OCI-M2 (cell line): ENCODE measurements at regions not wholly inside any gene's neighbourhood (a gene's known extent, or its start where the extent isn't known, plus 50 kb on each side); places are given as distances from the start of the nearest gene placed in this dataset.

Experiments
- DNase-seq: peaks from one replicate; lab custom pipeline; 2025; ENCODE audit not compliant: unreplicated experiment; lab: John Stamatoyannopoulos, UW

DNA sequence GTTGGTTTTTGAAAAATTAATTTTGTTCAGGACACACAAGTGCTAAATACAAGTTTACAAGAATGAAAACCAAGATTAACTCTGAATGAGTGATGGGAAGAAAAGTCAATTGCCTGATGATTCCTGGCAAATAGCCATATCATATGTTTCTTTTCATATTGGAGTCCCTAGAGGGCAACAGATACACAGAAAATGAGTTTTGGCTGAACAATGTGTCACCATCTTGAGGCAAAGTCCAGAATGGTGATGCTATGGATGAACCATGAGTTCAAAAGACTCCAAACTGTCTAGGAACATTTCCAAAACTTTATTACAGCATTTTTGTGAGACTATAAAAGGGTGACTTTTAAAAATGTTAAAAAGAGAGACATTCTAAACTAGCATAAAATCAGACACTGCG, 382.9 kb downstream of the TMEM161B start:
- no peak for DNase-seq

DNA sequence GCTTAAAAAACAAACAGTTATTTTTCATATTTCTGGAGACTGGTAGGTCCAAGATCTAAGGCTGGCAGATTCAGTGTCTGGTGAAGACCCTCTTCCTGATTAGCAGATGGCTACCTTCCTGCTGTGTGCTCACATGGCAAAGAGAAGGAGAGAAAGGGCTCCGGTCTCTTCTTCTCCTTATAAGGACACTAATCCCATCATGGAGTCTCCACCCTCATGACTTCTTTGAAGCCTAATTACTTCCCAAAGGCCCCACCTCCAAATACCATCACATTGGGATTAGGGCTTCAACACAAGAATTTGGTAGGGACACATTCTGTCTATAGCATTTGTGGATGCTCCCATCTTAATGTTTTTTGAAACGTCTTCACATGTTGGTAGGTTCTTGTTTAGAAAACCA, 391.1 kb downstream of the TMEM161B start:
- no peak for DNase-seq

DNA sequence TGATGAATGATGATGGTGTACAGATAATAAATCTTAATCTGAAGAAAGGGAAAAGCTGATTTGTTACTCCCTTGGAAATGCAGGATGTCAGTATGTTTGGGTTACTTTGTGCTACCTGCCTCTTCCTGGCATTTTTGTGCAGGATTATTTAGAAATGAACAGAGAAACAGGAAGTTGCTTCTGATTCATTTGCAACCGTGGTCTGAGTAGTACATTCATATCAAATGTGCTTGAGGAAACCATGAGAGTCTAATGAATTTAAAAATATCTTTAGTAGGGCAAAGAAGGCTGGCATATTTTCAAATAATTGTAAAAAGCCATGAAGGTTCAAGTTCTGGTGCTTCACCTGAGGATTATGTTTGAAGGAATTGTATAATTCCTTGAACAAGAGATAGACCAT, 391.6 kb downstream of the TMEM161B start:
- DNase-seq: no peak

DNA sequence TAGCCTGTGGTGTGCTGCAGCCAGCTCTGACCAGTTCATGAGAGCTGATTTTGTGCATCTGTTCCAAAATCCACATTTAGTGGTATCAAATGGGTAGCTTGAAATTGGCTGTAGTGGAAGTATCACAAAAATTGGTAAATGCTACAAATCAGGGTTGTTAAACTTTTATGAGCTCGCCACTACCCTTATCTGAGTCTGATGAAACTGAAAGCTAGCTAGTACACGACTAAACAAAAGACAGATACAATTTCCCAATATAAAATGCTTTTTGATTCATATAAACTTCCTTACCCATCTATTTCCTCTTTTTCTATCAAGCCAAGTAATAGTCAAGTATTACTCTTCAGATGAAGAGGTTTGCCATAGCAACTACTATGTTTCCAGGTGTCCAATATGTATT, 392.0 kb downstream of the TMEM161B start:
- DNase-seq: no peak

DNA sequence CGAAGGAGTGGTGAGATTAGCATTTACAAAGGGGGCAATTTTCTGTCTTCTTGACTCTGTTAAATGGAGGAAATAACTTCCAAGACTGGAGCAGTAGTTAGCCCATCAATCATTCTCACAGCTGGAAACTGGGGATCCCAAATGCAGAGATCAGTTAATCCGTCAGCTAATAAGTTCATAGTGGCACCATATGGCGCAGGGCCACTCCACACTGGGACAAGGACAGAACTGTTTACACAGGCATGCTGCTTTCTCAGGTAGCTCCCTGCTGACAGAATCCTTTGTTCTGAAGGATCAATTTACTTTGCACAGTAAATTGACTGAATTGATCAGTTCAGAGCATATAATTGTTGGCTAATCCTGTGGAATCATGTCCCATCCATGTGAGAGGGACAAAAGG, 395.7 kb downstream of the TMEM161B start:
- DNase-seq: no peak

DNA sequence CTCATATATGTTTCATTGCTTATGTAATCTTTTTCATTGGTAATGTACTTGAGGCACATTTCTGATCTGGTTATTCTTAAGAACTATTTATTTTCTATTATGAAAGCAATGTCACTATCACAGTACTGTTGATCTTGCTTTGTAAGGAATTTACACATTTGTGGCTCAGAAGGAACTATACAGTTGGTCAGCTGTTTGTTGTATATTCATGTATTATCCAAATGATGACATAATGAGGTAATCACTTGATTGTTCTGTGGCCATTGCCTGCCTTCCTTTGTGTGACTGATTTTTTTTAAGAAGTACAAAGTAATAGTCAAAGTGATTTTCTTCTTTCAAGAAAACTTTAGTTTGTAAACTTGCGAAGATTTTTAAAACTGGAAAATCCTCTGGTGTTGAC, 399.9 kb downstream of the TMEM161B start:
- DNase-seq: no peak

DNA sequence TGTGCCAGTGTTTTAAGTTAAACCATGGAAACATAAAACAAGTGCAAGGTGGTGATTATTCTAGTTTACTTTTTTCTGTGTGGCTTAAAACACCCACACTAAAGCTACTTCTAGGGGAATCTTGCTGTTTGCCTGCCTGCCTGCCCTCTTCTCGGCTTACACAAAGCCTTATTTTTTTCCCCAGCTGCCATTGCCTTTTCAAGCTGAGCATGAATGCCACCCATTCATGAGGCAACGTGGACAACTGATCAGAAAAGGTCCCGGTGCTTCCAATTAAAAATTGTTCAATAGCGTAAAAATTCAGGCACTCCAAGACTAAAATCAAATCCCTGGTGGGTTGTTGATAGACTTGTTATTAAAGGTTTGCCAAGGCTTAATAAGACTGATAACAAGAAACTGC, 401.4 kb downstream of the TMEM161B start:
- DNase-seq: no peak

DNA sequence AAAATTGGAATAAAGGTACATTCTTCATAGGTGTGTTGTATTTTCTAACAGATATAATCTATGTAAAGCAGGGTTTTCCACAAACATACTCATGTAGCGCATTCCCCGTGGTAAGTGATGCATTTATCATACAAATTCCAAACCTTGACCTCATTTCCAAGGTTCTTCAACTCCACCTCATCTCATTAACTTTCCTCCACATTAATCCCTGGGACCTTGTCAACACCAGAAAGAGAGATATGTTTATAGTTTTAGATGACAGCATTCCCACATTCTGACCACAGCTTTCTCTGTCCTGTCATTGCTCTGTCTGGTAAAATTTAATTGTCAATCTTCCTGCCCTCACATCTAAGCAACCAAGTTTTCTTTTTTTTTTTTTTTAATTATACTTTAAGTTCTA, 415.1 kb downstream of the TMEM161B start:
- DNase-seq: no peak

DNA sequence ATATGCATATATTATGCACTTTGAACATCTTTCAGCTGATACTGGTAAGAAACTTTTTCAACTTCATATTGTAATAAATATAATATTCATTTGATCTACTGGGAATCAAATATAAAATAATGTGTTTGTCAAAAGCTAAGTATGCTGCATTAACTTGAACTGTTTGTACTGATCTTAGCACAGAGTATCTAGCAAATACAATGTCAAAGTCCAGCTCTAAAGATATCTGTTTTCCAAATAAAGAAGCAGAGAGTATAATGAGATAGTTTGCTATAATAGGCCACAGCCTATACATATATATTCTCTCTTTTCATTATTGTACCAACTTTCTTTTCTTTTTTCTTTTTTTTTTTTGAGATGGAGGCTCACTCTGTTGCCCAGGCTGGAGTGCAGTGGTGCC, 417.0 kb downstream of the TMEM161B start:
- DNase-seq: no peak

DNA sequence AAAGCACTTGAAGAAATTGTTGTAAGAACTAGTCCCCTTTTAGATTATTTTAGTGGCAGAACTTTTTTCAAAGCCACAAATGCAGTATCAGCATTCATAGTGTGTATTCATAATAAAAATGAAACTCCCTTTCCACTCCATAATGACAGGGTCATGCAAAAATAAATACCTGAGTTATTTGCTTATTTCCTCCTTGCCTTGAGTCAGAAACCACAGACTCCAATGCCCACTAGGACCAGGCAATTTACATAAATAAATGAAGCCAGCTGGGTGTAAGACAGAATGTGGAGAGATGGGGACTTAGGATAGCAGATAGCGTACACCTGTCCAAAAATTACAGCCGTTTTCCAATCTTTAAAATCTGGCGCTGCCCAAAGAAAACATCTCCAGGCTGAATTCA, 417.8 kb downstream of the TMEM161B start:
- DNase-seq: no peak

DNA sequence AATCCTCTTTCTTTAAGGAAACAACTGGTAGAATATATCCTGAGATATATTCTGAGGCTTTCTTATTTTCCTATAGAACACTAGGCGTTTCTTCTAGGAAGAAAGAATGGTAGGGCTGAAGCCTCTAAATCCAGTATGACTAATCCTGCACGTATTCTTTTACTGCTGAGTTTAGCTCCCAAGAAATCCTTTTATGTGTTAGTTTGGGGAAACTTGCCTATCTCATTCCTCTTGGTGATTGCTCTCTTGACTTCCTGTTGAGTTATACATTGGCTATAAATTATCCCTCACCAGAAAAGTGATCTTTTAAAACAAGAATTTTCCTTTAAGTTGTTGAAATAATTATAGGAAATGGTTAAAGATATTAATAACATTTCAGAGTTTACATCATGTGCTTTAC, 422.9 kb downstream of the TMEM161B start:
- DNase-seq: no peak

DNA sequence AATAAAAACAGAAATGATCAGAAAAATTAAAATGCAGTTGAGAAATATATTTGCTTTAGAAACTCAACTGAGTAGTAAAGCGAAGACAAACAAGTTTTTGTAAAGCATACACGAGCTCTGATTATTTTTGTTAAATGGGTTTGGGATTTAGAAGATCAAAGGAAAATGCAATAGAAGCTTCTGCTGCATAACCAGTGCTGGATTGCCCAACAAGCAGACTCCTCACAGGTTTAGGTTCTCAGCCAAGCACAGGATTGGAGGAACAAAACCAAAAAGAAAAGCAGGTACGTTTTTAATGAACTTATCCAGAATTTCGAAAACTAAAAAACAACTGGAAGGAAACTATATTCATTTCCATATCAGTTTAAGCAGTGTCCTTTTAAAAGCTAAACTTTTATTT, 423.8 kb downstream of the TMEM161B start:
- DNase-seq: no peak

DNA sequence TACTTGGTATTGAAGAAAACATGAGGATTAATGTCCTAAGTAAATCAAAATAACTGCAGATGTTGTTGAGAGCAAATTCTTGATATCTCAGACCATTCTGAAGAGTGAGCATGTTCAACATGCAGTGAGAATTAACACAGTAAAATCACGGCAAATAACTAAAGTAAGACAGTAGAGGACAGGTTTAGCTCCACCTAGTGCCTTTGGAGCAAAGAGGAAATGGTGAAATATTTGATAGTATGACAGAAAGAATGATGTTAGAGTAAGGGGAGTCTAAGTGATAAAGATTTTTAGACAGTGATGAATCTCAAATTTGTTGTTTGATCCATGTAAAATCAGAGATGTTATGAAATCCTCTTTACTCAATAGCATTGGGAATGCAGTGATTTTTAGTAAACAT, 424.2 kb downstream of the TMEM161B start:
- no peak for DNase-seq

DNA sequence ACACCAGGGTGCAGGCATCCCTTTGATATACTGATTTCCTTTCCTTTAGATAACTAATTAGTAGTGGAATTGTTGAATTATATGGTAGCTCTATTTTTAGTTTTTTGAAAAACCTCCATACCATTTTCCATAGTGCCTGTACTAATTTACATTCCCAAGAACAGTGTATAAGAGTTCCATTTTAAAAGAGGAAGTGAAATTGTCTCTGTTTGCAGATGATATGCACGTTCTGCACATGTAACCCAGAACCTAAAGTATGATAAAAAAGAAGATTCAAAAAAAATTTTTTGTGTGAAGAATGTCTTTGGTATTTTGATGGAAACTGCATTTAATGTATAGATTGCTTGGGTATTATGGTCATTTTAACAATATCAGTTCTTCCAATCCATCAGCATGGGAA, 424.0 kb upstream of the CCNH start:
- DNase-seq: no peak

DNA sequence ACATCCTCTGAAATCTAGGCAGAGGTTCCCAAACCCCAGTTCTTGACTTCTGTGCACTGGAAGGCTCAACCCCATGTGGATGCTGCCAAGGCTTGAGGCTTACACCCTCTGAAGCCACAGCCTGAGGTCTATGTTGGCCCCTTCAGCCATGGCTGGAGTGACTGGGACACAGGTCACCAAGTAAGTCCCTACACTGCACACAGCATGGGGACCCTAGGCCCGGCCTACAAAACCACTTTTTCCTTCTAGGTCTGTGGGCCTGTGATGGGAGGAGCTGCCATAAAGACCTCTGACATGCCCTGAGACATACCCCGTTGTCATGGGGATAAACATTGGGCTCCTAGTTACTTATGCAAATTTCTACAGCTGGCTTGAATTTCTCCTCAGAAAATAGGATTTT, 418.8 kb upstream of the CCNH start:
- DNase-seq: no peak

DNA sequence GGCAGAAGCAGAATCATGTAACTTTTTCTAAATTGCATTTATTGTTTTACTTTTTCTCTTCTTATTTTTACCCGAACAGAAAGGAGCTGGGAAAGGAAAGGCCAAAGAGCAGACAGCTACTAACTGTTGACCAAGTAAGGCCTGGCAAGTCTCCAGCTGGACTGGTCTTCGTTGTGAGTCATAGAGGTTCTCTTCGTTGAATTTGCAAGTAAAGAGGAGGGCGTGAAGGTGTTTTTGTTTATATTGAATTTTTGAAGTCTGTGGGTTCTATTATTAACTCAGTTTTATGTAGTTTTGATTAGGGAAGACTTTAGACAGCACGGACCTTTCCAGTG, 416.5 kb upstream of the CCNH start:
- DNase-seq: no peak

DNA sequence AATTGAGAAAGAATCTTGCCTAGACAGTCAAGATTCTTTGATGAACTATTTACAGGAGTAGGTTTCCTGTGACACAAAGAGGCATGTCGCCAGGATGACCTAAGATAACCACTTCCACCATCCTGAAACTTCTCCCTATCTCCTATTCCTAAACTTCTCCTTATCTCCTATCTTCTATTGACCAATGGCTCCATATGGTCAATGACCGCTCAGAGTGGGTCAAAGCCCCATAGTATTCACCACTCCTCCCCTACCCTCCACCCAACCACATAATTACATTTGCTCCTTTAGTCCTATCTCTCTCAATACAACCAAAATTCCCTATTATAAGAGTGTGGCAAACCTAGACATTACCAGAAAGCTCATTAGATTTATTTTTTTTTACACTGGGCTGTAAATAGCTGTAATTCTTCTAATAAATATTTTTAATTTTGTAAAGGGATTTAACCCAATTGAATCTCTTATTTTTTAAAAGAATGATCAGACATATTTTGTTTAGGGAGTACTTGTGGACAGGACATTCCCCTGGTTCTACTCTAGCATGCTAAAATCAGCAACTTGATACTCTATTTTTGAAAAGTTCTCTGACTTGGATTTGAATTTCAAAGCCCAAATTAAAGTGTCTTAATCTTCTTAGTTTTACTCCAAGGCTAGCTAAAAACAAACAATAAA, 416.0 kb upstream of the CCNH start:
- DNase-seq: no peak

DNA sequence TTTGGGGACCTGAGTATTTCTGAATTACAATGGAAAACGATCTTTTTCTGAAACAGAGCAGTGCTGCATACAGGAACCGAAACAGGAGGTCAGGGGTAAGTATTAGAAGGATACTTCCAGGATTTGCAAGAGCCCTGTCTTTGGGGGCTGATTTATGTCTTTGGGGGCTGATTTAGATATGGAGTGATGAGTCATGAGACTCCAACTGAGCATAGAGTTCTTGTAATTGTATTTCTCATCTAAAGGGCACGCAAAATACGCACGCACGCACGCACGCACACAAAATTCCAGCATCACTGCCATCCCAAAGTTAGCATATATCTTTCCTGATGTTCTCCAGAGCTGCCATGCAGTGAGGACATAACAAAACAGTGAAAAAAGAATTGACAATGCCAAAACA, 414.8 kb upstream of the CCNH start:
- no peak for DNase-seq

DNA sequence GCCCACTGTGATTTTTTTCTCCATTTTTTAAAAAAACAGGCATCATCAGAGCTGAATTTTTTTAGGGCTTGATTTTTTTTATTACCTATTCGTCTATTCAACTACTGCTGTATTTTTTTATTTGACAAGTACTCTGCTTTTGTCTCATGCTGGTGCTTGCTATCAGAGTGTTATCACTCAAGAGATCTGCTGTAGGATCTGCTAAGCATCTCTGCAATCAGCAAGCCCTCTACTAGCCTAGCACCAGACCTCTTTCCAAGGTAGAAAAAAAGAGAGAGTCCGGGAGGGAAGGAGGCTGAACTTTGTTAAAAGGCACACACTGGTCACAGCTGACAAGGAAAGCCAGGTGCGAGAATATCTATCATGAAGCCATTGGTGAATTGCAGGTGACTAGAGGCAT, 413.8 kb upstream of the CCNH start:
- DNase-seq: no peak

DNA sequence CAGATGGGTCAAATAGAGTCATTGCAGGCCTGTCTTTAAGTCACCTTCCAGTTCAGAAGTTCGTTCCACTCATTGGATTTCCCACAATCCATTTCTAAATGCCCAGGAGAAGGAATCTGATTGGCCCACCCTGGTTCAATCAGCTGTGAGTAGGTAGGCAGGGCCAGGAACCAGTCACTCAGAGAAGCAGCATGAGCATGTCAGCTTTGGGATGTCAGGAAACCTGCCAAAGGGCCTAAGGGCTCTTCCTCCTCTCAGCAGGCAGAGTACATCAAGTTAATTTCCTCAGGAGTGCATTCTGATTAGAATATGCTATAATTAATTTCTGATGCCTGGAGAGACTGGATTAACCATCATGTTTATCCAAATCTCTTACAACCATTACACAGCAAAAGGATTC, 412.9 kb upstream of the CCNH start:
- no peak for DNase-seq

DNA sequence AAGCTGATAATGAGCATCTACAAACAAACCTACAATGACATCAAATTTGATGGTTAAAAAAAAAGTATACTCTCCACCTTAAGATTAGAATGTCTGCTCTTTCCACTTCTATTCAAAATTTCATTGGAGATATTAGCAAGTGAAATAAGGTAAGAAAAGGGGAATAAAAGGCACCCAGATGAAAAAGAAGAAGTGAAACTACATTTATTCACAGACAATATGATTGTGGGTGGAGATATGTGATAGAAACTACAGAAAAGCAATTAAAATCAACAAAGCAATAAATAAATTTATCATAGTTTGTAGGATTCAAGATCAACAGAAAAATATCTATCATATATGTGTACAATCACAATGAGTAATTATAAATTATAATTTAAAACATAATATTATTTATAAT, 395.1 kb upstream of the CCNH start:
- no peak for DNase-seq

DNA sequence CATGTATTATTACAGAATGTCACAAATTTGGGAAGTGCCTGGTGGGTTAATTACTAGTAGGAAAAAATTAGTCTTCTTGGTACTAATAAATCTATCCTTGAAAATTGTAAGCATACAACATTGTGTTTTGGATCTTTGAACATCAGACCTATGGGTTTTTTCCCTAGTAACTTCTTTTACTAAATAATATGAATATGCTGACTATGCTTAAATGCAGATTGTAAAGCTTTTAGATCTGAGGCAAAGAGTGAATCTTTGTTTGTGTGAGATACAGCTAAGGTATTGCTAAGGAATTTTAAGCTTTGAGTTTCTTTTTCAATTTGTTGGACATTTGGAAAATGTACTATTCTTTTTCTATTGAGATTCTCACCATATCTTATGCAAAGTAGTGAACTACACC, 390.6 kb upstream of the CCNH start:
- DNase-seq: no peak

DNA sequence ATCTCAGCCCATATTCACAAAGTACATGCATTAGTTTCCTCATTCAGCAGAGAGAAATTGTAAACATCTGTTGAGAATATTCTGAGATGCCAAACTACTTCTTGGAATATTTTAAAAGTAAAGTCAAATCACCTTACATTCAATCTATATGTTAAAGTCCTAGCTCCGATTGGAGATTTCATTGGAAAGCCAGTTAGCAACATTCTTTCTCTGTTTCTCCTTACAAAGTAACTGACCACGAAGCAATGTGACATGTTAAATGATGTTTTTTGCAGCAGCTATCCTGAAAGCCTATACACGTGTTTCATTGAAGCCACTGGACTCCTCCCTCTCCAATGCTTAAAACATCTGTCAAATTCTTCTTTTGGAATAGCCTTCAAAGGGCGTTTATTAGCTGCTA, 379.1 kb upstream of the CCNH start:
- DNase-seq: no peak

DNA sequence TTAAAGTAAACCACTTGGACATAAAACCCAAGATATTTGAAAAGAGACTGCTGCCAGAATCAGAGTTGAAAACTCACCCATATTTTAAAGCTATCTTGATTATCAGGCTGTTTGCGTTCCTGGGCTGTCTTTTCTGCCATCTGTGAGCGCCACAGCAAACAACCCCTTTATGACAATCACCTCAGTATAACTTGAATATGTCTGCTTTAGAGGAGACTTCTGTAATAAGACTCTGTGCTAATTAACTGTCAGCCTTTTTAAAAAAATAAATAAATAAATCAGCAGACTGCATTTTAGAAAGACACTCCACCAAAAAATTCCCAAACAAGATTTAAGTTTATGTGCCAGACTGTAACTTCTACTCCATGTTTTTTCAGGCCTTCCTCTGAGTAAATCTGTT, 375.7 kb upstream of the CCNH start:
- no peak for DNase-seq
